H1 (cell line): ENCODE measurements at regions not wholly inside any gene's neighbourhood (a gene's known extent, or its start where the extent isn't known, plus 50 kb on each side); places are given as distances from the start of the nearest gene placed in this dataset.

ENCODE experiments used
- CTCF ChIA-PET: fragments of 300-600 bp; sonication (Branson Sonifier 250); formaldehyde crosslinking; loops from one replicate; lab custom pipeline; 2021; ENCODE audit not compliant: partially characterized antibody; lab: Charles Lee
- POLR2A ChIA-PET: fragments of 300-600 bp; sonication (Branson Sonifier 250); formaldehyde crosslinking; loops from one replicate; lab custom pipeline; 2021; ENCODE audit warnings: inconsistent platforms; ENCODE audit not compliant: partially characterized antibody; lab: Charles Lee
- DNase-seq, 2 experiments: peaks; one replicate each; pipeline versions ENCODE4 v3.0.0 to v3.0.0-alpha.2; 2010 to 2022; ENCODE audit warnings: low spot score in 2 of 2, low read depth in 1 of 2, mixed read lengths in 1 of 2
- FAIRE-seq: peaks from 2 replicates; lab custom pipeline; 2011; peaks lifted over from hg19 to GRCh38; lab: Jason Lieb, UNC
- H2AFZ ChIP-seq: 2 replicates; pipeline ENCODE4 v1.8.1; 2012; ENCODE audit warnings: low read length, inconsistent platforms
- H2AK5ac ChIP-seq: 2 replicates; pipeline ENCODE4 v1.6.1; 2013; ENCODE audit warnings: low read depth, low read length
- H2BK120ac ChIP-seq: replicated peaks from 2 replicates; pipeline ENCODE3; 2013; ENCODE audit warnings: low read depth, low read length, inconsistent platforms
- H2BK12ac ChIP-seq: 2 replicates; pipeline ENCODE4 v1.6.1; 2013; ENCODE audit warnings: low read depth, low read length
- H2BK15ac ChIP-seq: 2 replicates; pipeline ENCODE4 v1.6.1; 2013; ENCODE audit warnings: low read length
- H2BK20ac ChIP-seq: 2 replicates; pipeline ENCODE4 v1.6.1; 2013; ENCODE audit warnings: low read length
- H2BK5ac ChIP-seq: 2 replicates; pipeline ENCODE4 v1.6.1; 2013; ENCODE audit warnings: low read depth, low read length
- H3K14ac ChIP-seq: 2 replicates; pipeline ENCODE4 v1.6.1; 2013; ENCODE audit warnings: inconsistent platforms; ENCODE audit not compliant: insufficient read length
- H3K18ac ChIP-seq: 2 replicates; pipeline ENCODE4 v1.6.1; 2013; ENCODE audit warnings: low read length; ENCODE audit errors: extremely low read depth
- H3K23ac ChIP-seq: 2 replicates; pipeline ENCODE4 v1.6.1; 2013; ENCODE audit warnings: inconsistent platforms; ENCODE audit not compliant: insufficient read length
- H3K23me2 ChIP-seq: 2 replicates; pipeline ENCODE4 v1.6.1; 2013; ENCODE audit warnings: low read depth, low read length
- H3K27ac ChIP-seq: 2 replicates; pipeline ENCODE4 v1.6.1; 2011; ENCODE audit warnings: low read depth, low read length, inconsistent platforms
- H3K27me3 ChIP-seq, 4 experiments: replicated peaks in 1 of 4; 1 replicate in 1 of 4; 2 replicates in 3 of 4; pipeline versions ENCODE4 v1.6.1 to v1.8.1; 2011 to 2013; ENCODE audit warnings: low read length in 3 of 4, mild to moderate bottlenecking in 3 of 4, inconsistent platforms in 2 of 4, mixed read lengths in 2 of 4, moderate library complexity in 1 of 4; ENCODE audit not compliant: control insufficient read depth in 3 of 4, insufficient read depth in 3 of 4; ENCODE audit errors: extremely low read depth in 1 of 4
- H3K36me3 ChIP-seq, 4 experiments: 2 replicates each; pipeline versions ENCODE4 v1.6.1 to v1.8.1; 2011 to 2013; ENCODE audit warnings: mild to moderate bottlenecking in 4 of 4, low read length in 3 of 4, moderate library complexity in 2 of 4, control low read depth in 1 of 4, inconsistent platforms in 1 of 4; ENCODE audit not compliant: insufficient read depth in 4 of 4, control insufficient read depth in 2 of 4
- H3K4ac ChIP-seq: replicated peaks from 2 replicates; pipeline ENCODE3; 2013; ENCODE audit warnings: low read length, low read depth, mixed read lengths, inconsistent platforms; ENCODE audit not compliant: insufficient read length
- H3K4me1 ChIP-seq, 4 experiments: replicated peaks in 1 of 4; 1 replicate in 1 of 4; 2 replicates in 3 of 4; pipeline versions ENCODE4 v1.6.1 to v1.8.1; 2011 to 2013; ENCODE audit warnings: low read length in 3 of 4, inconsistent platforms in 2 of 4, mixed read lengths in 1 of 4; ENCODE audit not compliant: insufficient read depth in 4 of 4, control insufficient read depth in 3 of 4
- H3K4me2 ChIP-seq, 2 experiments: 2 replicates each; pipeline versions ENCODE4 v1.6.1 to v1.8.1; 2011 to 2013; ENCODE audit warnings: low read depth in 2 of 2, low read length in 2 of 2, control low read depth in 1 of 2, inconsistent platforms in 1 of 2, mild to moderate bottlenecking in 1 of 2; ENCODE audit not compliant: insufficient read depth in 1 of 2
- H3K4me3 ChIP-seq, 4 experiments: fragments of 200-600, 300-600 bp in 1 of 4; sonication (generic), shearing (Covaris generic), sonication (Bioruptor Twin) in 1 of 4; 2 replicates each; pipeline versions ENCODE4 v1.5.1 to v1.8.1; 2011 to 2016; ENCODE audit warnings: low read length in 4 of 4, low read depth in 3 of 4, control low read depth in 2 of 4, inconsistent platforms in 2 of 4, mild to moderate bottlenecking in 2 of 4, mixed read lengths in 1 of 4, moderate library complexity in 1 of 4; ENCODE audit not compliant: insufficient read depth in 2 of 4; ENCODE audit errors: extremely low read depth in 1 of 4
- H3K56ac ChIP-seq: replicated peaks from 2 replicates; pipeline ENCODE3; 2013; ENCODE audit warnings: low read depth, mild to moderate bottlenecking, mixed read lengths, low read length, inconsistent platforms; ENCODE audit not compliant: insufficient read length
- H3K79me1 ChIP-seq: 2 replicates; pipeline ENCODE4 v1.6.1; 2013; ENCODE audit warnings: low read depth, low read length, control low read depth
- H3K79me2 ChIP-seq, 2 experiments: 2 replicates each; pipeline versions ENCODE4 v1.6.1 to v1.8.1; 2012 to 2013; ENCODE audit warnings: low read length in 2 of 2, mild to moderate bottlenecking in 2 of 2, inconsistent platforms in 1 of 2; ENCODE audit not compliant: insufficient read depth in 2 of 2, control insufficient read depth in 1 of 2
- H3K9ac ChIP-seq, 4 experiments: replicated peaks in 1 of 4; 1 replicate in 1 of 4; 2 replicates in 3 of 4; pipeline versions ENCODE4 v1.6.1 to v1.8.1; 2011 to 2013; ENCODE audit warnings: low read depth in 3 of 4, low read length in 3 of 4, control low read depth in 2 of 4, mild to moderate bottlenecking in 2 of 4, moderate library complexity in 2 of 4, inconsistent platforms in 1 of 4; ENCODE audit errors: extremely low read depth in 1 of 4
- H3K9me3 ChIP-seq, 2 experiments: 2 replicates each; pipeline versions ENCODE4 v1.6.1 to v1.8.1; 2012 to 2013; ENCODE audit warnings: mild to moderate bottlenecking in 2 of 2, moderate library complexity in 2 of 2, control low read depth in 1 of 2, inconsistent platforms in 1 of 2, low read depth in 1 of 2, low read length in 1 of 2, mixed read lengths in 1 of 2; ENCODE audit not compliant: insufficient read depth in 2 of 2
- H4K20me1 ChIP-seq, 2 experiments: replicated peaks in 1 of 2; 2 replicates each; pipeline versions ENCODE3 to v1.8.1; 2011 to 2013; ENCODE audit warnings: inconsistent platforms in 2 of 2, low read length in 2 of 2, mild to moderate bottlenecking in 1 of 2; ENCODE audit not compliant: insufficient read depth in 2 of 2, control insufficient read depth in 1 of 2
- H4K5ac ChIP-seq: 2 replicates; pipeline ENCODE4 v1.6.1; 2013; ENCODE audit warnings: low read length, low read depth, mixed read lengths, inconsistent platforms; ENCODE audit not compliant: insufficient read length
- H4K8ac ChIP-seq: 2 replicates; pipeline ENCODE4 v1.8.0; 2013; ENCODE audit warnings: mild to moderate bottlenecking, moderate library complexity, low read length, inconsistent platforms; ENCODE audit not compliant: insufficient read depth; ENCODE audit errors: extremely low read depth
- H4K91ac ChIP-seq: replicated peaks from 2 replicates; pipeline ENCODE3; 2013; ENCODE audit warnings: low read length, mixed read lengths, inconsistent platforms; ENCODE audit not compliant: insufficient read length
- CHD2 ChIP-seq: IDR thresholded peaks from 2 replicates; pipeline ENCODE4 v1.6.1; 2012; ENCODE audit warnings: low read length, improper control_type of control experiment
- CTBP2 ChIP-seq: IDR thresholded peaks from 2 replicates; pipeline ENCODE4 v1.7.0; 2011; ENCODE audit warnings: borderline replicate concordance, mild to moderate bottlenecking, moderate library complexity, mixed read lengths, low read length; ENCODE audit not compliant: insufficient read depth, insufficient read length
- HDAC2 ChIP-seq, 2 experiments: fragments of 300-600 bp in 1 of 2; sonication (generic) in 1 of 2; IDR thresholded peaks; 2 replicates each; pipeline ENCODE4 v1.6.1; 2011 to 2012; ENCODE audit warnings: low read depth in 2 of 2, low read length in 2 of 2, mild to moderate bottlenecking in 2 of 2, moderate library complexity in 2 of 2, borderline replicate concordance in 1 of 2, inconsistent platforms in 1 of 2
- KDM1A ChIP-seq: fragments of 200-600, 300-600 bp; sonication (generic); IDR thresholded peaks from 2 replicates; pipeline ENCODE4 v1.7.1; 2016; ENCODE audit warnings: mild to moderate bottlenecking, low read length, borderline replicate concordance
- WGBS, 2 experiments: shearing (Covaris generic) in 1 of 2; methylation state at CpG; one replicate each; pipeline versions ENCODE4 v1.1.6 to v1.1.7; 2013 to 2015; ENCODE audit warnings: low lambda C conversion rate in 2 of 2, mixed read lengths in 2 of 2, inconsistent platforms in 1 of 2, low coverage in 1 of 2, missing lambda C conversion rate in 1 of 2; ENCODE audit not compliant: insufficient replicate concordance in 2 of 2, insufficient coverage in 1 of 2, insufficient read length in 1 of 2; ENCODE audit errors: extremely low coverage in 1 of 2, missing lambda C conversion rate in 1 of 2; 5-methylcytosine and 5-hydroxymethylcytosine counted together

DNA sequence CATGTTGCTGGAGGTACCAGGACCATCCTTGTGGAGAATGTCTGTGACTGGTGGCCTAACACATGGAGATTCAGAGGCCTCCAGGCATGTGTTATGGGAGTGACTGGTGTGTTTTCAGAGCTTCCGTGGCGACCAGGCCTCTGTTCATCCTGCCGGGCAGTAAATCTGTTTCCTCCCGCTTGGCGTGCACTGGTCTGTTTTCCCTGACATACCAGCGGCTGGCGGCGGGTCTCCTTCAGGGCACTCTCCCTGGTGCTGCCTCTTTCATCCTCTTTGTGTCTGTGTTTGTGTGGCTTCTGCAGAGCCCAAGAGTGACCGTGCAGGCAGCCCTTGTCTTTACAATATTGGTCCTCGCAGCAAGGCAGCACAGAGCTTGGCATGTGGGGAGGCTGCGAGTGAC, 385.1 kb upstream of the MKI67 start:
- Histone ChIP-seq H3K56ac (no peak overlapping the region), H3K4me3 (no peak overlapping the region), H3K14ac (no peak overlapping the region), H2BK12ac (no peak overlapping the region), H3K9me3 (0 out of 4 replicates have a peak, but pooled peaks cover 0 to 4% of the 10 kb centered on the region in 2 experiments), H3K4me1 (no peaks in the 10 kb centered on the region), H3K79me2 (no peaks in the 10 kb centered on the region), H3K36me3 (no peaks in the 10 kb centered on the region), H2BK120ac (no peak overlapping the region), H3K23ac (no peak overlapping the region), H2BK20ac (no peak overlapping the region), H3K9ac (no peak overlapping the region), H2AK5ac (no peak overlapping the region), H4K20me1 (no peaks in the 10 kb centered on the region), H4K91ac (no peak overlapping the region), H3K4me2 (no peak overlapping the region)
- no peak for FAIRE-seq
- TF ChIP-seq HDAC2 (IDR thresholded peaks at IDR 0.05; ENCODE audit: borderline replicate concordance in 1 of 2, low read depth in 2 of 2, low read length in 2 of 2) (no peak), CTBP2 (no peak), KDM1A (no peak), CHD2 (no peak)
- TF ChIP-seq, all 59 proteins: peak for 0
- Histone ChIP-seq H3K4ac (no peak overlapping the region), H2AFZ (no peak overlapping the region), H3K18ac (no peak overlapping the region; the same call in 1 of the 2 replicates), H3K23me2 (no peaks in the 10 kb centered on the region), H3K27me3 (no peaks in the 10 kb centered on the region), H2BK15ac (no peak overlapping the region), H4K8ac (no peak overlapping the region; the same call in 1 of the 2 replicates), H2BK5ac (no peak overlapping the region), H3K27ac (no peak overlapping the region), H3K79me1 (no peaks in the 10 kb centered on the region), H4K5ac (no peak overlapping the region)
- ChIA-PET POLR2A (no interaction called here), CTCF (interaction anchor here (1.2 to 1.4 kb wide), 2 partner anchors 9 to 13 kb away, joined by 3 read pairs; no protein-coding TSS in a partner anchor)
- 95% methylated on average over 11 of the region's 11 CpGs; no CpG with 5 or more reads in 1 of the 2 experiments for WGBS, 2 experiments
- DNase-seq, result no peak
